Hematopoietic multipotent progenitor cell treated with erythropoietin and hydrocortisone succinate and interleukin-3 and kit ligand, for 4 days (in vitro differentiated cells): ENCODE measurements at regions not wholly inside any gene's neighbourhood (a gene's known extent, or its start where the extent isn't known, plus 50 kb on each side); places are given as distances from the start of the nearest gene placed in this dataset.

Experiments used
- DNase-seq: peaks from one replicate; pipeline ENCODE4 v3.0.0-alpha.2; 2015

DNA sequence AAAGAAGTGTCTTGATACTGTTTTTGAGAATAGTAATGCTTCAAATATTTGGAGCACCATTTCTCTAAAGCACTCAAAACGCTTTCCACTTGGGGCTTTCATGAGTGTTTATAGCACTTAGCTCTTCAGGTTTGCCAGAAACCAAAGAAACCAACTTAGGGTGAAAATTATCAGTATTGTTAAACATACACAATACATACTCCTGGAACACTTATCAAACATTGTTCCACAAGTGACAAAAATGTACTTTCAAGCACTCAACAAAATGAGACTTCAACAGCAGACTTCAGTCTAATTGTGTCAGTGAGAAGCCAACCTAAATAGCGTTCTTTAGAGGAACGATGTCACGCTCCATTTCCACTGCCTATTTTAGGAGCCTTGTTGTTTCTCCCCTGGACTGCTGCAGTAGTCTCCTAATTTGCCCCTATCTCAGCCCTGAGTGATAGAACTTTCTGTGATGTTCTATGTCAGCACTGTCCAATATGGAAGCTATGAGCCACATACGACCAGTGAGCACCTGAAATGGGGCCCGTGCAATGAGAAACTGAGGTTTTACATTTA is 461.3 kb downstream of the KIF16B start:
- no peak for DNase-seq

DNA sequence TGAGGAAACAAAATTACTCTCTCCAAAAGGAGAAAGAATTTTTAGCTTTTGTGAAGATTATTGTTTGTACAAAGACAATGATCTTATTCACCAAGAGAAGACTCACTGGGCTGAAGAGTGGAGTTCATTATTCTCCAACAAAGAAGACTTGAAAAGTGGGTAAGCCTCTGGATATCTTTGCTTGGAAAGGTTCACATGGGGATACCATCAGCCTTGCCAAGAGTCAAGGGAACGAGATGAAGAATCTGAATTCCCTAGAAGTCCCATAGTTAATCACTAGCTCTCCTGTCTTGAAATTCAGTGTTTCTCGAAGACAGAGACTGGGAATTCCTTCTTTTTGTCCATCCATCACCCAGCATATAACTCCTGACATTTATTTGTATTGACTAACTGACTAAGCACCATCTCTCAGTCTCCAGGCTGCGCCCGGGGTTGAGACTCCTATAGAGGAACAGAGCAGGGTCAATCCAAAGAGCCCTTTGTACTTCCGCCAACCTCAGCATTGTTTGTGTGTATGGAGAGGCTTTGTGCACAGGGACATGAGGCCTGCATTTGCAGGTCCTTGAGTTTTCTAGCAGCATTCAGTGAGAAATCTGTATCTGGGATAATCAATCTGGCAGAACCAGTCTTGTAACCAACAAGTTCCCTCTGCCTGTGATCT is 461.9 kb downstream of the KIF16B start:
- DNase-seq, result no peak

DNA sequence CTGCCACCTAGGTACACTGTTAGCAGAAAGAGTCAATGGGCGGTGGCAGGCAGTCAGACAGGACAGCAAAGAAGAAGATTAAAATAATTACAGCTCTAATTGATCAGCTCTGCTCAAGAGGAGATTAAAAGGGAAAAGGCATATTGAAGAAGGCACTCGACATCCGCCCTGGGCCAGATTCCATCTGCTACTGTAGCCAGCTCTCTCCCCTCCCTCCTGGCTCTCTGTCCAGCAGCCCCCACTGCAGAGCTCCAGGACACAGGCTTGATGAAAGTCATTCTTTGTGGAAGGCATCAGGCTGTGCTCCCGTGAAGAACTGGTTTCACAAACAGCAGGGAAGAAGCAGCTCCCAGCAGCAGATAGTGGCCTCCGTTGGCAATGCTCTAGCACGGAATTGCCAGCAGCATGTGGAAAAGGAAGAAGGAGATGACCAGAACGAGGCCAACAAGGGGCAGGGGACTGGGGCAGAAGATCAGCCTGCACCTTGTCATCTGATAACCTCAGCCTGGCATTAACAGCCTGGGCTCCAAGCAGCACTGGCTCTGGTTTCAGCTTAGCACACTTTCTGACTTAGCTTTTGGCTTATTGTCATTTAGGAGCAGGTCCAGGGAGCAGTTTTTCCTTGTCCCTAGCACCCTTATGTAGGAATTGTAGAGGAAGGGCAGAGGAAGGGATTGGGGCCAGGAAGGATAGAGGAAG is 465.9 kb downstream of the KIF16B start:
- DNase-seq, result no peak

GRCh38 chr20:16106191-16106849 is 466.9 kb downstream of the KIF16B start:
- DNase-seq, result no peak

DNA sequence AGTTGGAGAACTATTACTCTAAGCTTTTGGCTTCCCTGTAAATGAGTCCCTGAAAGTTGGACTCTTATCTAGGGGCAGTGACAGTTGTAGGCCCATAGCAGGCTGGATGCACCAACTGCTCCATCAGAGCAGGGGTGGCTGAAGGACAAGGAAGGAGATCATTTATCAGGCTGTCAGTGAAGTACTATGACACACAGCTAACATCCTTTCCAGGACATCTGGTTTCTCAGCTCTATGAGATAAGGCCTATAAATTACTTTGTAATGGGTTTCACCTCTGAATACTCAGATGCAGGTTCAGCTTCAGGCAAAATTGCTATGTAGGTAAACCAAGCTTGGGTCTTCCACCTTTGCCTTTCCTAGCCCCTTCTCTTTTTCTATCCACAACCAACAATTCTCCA is 468.5 kb downstream of the KIF16B start:
- peak; percentile 29 for DNase-seq
